Right lung (tissue), 2 donors: ENCODE measurements at regions not wholly inside any gene's neighbourhood (a gene's known extent, or its start where the extent isn't known, plus 50 kb on each side); places are given as distances from the start of the nearest gene placed in this dataset.

ENCODE experiments used
- DNase-seq, 2 donors: peaks; one replicate each; pipeline ENCODE4 v3.0.0-alpha.2; 2013

GRCh38 chr2:41954304-41955291 is 93.2 kb upstream of the PKDCC start:
- DNase-seq = no peak

DNA sequence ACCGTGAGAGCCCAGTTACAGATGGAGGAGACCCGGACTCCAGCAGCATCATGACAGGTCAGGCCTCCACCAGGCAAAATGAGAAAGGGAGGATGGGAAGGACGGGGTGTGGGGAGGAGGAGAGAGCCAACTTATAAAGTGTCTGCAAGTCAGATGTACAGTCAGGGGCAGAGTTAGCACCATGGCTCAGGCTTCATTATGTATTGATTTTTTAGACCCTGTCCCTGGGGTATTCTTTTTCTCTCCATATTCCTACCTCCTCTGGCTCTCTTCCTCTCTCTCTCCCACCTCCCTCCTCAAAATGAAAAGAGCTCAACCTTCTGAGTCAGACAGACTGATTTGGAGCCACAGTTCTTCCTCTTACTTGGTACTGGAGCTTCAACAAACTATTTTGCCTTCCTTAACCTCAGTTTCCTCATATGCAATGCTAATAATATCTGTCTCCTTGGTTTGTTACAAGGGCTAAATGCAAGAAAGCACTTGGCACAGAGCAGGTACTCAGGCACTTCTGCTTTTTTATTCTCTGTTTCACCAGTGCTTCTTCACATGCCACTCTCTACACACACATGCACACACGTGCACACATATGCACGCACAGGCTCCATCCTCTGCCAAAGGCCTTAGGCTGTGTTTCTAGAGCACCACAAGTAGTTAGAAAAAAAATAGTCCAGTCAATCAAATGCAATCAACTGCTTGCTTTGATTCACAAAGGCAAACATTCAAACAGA is 92.3 kb upstream of the PKDCC start:
- no peak for DNase-seq

DNA sequence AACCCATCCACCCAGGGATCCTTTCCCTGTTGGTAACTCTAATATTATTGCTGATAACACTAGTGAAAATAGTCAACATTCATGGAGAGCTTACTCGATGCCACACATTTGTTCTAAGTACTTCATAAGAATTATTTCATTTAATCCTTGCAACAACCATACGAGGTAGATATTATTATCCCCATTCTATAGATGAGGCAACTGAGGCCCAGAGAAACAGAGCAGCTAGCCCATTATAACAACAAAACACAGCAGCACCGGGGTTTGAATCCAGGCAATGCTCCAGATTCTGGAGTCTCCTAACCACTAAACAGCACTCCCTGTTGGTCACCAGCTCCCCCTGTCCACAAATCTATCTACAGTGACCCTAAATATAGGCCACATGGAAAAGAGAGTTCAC is 90.4 kb upstream of the PKDCC start:
- no peak for DNase-seq

DNA sequence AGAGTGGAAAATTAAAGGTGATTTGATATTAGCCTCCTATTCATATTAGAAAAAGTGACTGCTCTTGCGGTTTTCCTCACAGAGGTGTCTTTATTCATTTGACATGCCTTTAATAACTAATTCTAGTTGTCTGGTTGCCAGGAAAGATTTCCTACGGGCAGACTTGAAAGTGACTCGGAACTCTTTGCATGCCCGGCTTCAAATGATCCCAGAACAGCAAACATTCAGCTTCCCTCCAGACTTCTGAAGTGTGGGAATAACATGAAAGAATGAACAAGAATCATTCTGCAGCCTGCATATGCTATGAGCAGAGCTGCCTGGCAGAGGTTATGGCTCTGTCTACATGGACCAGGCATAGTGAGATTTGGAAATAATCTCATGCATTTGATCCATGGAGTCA is 89.6 kb upstream of the PKDCC start:
- no peak for DNase-seq

- no peak for DNase-seq
Measured at GRCh38 chr2:41958775-41959174, 89.0 kb upstream of the PKDCC start.

DNA sequence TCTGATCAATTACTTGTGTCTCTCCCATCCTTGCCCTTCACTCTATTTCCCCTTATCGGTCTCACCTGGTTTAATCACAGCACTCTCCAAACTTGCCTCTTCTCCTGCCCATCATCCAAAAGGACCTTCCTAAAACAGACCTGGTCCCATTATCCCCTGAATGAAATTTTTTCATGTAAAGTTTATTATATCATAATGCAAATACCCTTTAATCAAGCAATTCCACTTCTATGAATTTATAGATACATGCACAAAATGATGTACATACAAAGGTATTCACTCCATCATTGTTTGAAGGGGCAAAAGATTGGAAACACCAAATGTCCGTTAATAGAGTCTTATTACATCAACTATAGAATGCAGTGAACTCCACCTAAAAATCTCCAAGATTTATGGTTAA is 88.1 kb upstream of the PKDCC start:
- DNase-seq = no peak

- DNase-seq = no peak
Measured at GRCh38 chr2:41962922-41963622, 84.7 kb upstream of the PKDCC start.

DNA sequence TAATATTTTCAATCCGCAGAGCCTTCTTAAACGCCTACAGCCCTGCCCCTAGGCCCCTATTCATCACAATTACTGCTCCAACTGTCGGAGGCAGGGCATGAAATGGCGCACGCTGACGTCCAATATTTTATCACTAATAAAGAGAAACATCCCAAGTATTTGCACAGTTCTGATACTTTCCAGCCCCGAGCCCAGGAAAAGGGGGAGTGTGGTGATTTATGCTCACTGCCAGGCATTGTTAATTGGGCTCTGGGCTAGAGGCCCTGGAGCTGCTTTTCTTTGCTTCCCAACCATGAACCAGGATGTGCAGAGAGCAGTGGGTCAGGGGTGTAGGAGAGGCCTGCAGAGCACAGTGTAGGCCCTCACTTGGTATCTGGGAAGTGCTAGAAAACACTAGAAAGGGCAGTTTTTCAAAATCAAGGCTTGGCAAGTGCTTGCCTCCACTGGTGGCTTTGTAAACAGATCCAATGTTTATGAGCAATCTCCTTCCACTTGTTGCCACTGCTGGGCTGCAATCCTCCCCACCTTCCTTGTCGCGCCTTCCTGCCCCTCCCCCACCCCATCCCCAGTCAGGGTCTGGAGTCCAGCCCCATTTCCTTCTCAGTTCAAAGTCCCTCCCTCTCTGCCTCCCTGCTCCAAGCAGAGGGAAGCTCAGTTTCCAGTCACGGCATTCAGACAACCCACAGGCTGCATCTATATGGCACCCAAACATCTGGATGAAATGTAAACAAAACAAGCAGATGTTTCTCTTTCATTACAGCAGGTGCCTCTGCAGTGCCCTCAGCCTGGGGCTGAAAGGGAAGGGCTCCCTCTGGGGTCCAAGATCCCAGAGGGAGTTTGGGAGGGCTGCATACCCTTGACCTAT is 83.9 kb upstream of the PKDCC start:
- DNase-seq = no peak

DNA sequence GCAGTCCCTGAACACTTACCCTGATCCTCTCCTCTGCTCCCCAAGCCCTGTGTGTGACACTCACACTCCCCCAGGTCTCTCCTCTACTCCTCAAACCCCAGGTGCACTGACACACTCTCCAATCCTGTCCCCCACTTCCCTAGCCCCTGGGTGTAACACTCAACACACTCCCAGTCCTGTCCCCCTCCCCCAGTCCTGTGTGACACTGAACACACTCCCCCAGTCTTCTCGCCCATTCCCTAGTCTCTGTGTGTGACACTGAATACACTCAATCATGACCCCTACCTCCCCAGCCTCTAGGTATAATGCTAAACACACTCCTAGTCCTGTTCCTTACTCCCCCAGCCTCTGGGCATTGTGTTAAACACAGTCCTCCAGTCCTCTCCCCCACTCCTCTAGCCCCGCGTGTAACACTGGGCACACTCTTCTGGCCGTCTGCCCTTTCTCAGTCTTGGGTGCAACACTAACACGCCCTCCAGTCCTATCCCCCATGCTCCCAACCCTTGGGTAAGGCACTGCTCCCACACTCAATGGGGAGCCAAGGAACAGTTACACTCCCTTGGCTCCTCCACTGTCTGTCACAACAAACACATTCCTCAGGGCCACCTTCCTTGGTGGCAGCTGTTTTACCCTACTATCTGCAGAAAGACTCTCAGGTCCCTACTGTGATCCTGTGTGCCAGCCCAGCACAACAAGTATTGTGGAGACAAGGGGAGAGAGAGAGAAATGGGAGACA is 82.5 kb upstream of the PKDCC start:
- DNase-seq = no peak

DNA sequence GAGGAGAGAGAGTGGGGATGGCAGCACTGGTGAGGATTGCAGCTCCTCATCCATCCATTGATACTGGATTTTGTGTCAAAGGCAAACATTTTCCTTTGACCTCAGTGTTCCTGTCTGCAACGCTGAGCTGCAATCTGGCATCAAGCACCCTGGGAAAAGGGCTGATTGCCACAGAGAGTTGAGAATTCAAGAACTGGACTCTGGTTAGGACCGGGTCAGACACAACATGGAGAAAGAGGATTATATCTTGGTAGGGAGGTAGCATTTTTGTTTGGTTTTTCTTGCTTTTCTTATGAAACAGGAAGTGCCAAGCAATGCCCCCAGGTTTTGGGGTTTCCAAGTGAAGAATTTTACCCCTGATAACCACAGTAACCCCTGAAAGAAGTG is 81.9 kb upstream of the PKDCC start:
- no peak for DNase-seq

DNA sequence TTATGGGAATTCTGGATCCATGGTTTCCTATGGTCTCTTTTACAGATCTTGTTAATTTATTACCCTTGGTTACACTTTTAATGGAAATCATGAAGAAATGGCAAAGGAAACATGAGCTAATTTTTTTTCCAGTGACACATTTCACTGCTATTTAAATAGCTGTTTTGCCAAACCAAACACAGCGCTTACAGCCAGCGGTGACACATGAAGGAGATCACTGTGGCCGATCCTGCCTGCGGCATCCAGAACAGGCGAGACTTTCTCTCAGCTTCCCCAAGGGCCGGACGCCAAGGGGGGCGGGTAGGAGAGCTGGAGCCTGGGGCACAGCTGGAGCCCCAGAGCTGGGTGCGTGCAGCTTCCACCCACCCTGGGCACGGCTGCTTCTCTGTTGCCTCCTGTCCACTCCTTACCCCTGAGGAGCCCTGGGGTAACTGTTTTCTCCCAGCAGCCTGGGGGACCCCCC is 81.4 kb upstream of the PKDCC start:
- DNase-seq = peak; percentile 63 to 69

DNA sequence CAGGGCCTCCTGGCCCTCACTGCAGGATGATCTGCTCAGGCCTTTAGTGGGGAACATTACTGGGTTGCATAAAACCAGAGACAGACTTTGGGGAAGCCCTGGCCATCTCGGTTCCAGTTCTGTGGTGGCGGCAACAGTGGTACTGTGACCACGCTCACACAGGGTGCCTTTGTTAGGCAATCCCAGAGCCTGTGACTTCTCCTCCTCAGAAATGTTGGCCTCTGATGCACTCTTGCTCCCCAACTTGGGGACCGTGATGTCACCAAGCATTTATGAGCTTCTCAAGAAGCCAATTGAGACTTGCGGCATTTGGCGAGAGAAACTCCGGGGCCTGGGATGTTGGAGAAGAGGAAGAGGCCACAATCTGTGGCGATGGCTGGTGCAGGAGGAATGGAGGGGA is 80.9 kb upstream of the PKDCC start:
- DNase-seq = no peak

DNA sequence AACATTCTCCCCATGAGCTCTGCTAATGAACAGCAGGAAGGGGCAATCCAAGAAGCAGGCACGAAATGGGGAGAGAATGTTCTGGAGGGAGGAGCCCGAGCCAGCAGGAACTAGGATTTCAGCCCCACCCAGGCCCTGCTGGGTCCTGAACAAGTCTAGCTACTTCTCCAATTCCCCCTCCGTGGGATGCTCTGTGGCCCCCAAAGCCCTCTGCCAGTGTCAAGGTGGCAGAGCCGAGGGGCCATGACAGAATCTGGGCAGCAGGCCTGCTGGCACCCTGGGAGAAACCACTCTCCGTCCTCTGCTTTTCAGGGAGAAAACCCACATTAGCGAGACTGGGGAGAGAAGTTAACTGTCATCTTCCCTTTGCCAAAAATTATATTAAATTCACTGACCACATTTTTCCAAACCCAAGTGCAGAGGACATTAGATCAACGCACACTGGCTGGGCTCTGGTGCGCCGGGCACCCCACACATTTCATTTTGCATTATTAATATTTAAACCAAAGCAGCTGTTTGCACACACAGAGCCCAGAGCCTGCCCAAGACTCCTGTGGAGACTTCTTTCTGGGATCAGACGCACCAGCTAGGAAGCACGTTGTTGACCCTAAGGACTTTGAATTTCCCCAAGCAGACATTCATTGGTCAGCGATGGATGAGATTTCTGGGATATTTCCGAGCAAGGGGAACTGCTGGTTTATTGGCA is 80.2 kb upstream of the PKDCC start:
- no peak for DNase-seq

DNA sequence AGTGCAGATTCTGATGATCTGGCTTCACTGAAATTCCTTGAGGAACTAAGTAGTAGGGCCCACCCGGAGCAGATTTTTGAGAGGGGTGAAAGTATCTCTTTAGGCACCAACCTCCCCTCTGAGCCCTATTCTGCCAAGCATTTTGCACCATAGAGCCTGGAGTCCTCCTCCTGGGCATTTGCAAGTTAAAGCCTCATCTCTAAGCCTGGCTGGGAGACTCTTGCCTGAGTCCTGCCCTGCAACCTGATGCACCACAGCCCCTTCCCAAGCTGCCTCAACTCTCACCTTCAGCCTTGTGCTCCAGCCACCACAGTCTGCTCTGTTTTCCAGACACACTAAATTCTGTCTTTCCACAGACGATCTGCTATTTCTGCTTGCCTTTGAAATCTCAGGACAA is 79.6 kb upstream of the PKDCC start:
- DNase-seq = no peak

- no peak for DNase-seq
Measured at GRCh38 chr2:41970988-41971660, 76.7 kb upstream of the PKDCC start.

DNA sequence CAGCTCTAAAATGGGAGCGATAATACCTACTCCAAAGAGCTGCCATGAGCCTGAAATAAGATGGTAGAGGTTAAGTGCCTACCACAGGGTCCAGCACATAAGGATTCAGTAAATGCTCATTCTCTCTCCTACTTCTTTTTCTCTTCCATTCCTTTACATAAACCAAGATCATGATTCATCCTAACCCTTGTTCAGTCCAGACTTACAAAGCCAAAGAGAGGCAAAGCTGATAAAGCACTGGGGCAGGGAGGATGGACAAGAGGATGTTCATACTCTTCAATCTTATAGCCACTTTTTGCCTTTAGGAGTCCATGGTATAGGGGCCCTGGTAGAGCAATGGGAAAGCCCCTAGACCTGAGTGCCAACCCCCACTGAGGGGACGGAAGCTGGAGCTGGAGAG is 75.6 kb upstream of the PKDCC start:
- DNase-seq = no peak

DNA sequence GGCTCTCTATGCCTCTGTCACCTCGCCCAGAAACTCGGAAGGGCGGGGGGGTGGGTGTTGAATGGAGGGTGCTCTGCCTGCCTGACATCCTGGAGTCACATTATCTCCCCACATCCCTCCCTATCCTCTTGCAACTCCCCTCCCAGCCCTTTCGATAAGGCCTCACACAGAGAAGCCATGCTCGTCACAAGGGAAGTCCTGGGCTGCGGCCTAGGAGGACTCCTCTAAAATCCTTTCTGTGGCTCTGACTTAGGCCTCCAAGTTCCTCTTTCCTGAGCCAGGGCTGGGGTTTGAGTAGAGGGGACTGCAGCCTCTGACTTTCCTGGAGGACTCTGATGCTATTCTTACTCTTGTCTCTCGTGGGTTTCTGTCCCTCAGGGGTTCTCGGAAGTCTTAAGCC is 75.0 kb upstream of the PKDCC start:
- DNase-seq = no peak

DNA sequence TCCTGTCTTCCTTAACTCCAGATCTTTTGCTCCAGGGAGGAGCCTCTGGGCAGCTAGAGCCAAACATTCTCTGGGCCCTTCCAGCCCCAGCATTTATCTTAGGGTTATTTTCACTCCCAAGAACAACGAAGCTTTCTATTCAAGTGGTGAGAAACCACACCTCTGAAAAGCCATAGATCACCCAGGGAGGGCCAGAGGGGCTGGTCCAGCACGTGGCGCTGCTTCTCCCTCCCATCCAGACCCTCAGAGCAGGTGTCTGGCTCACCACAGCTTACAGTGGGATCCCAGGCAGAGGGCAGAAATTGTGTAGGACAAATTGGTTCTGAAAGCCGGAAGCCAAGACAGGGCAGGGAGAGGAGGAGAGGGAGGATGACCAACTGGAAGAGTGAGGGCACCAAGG is 74.0 kb upstream of the PKDCC start:
- DNase-seq = no peak

- DNase-seq = no peak
Measured at GRCh38 chr2:41981417-41981816, 66.4 kb upstream of the PKDCC start.
